ENCODE measurements at regions not wholly inside any gene's neighbourhood (a gene's known extent, or its start where the extent isn't known, plus 50 kb on each side); places are given as distances from the start of the nearest gene placed in this dataset.

GRCh38 chr1:173101589-173101988, 50.8 kb upstream of the TNFSF18 start:
- FAIRE-seq (no peak), DNase-seq (ENCODE audit: low read depth in 1 of 2, low spot score in 2 of 2) (no peak)
- no peak overlapping the region for H4K5ac ChIP-seq (ENCODE audit: insufficient read length, low read depth, low read length)
- no peak overlapping the region for H3K27ac ChIP-seq (ENCODE audit: low read depth, low read length)
- 85% methylated on average over 1 of the region's 1 CpG; no CpG with 5 or more reads in 1 of the 2 experiments for WGBS, 2 experiments (ENCODE audit: extremely low coverage in 1 of 2, insufficient coverage in 1 of 2, insufficient read length in 1 of 2, insufficient replicate concordance in 2 of 2, low coverage in 1 of 2, low lambda C conversion rate in 2 of 2, missing lambda C conversion rate in 1 of 2)
- H3K14ac ChIP-seq (ENCODE audit: insufficient read length), result no peak overlapping the region
- no peak overlapping the region for H4K8ac ChIP-seq (ENCODE audit: extremely low read depth, insufficient read depth, low read length)
- H2BK20ac ChIP-seq (ENCODE audit: low read length), result no peak overlapping the region
- no peak overlapping the region for H2BK5ac ChIP-seq (ENCODE audit: low read depth, low read length)
- ChIA-PET POLR2A (ENCODE audit: partially characterized antibody) (interaction anchor here (0.6 kb wide), 1 partner anchor 1658 kb away, joined by 3 read pairs; no protein-coding TSS in a partner anchor), CTCF (ENCODE audit: partially characterized antibody) (interaction anchor here (0.8 kb wide), 1 partner anchor 155 kb away, joined by 3 read pairs; no protein-coding TSS in a partner anchor)
- no peak overlapping the region for H3K4ac ChIP-seq (replicated peaks; ENCODE audit: insufficient read length, low read depth, low read length)
- H3K23ac ChIP-seq (ENCODE audit: insufficient read length), result no peak overlapping the region
- no peak overlapping the region for H2AK5ac ChIP-seq (ENCODE audit: low read depth, low read length)
- H3K79me2 ChIP-seq (ENCODE audit: control insufficient read depth in 1 of 2, insufficient read depth in 2 of 2, low read length in 2 of 2), result no peaks in the 10 kb centered on the region
- no peak overlapping the region for H3K4me2 ChIP-seq (ENCODE audit: insufficient read depth in 1 of 2, low read depth in 2 of 2, low read length in 2 of 2)
- no peak overlapping the region for H3K9ac ChIP-seq (replicated peaks in 1 of 4; ENCODE audit: extremely low read depth in 1 of 4, low read depth in 3 of 4, low read length in 3 of 4)
- no peaks in the 10 kb centered on the region; a peak in 1 of 8 replicates for H3K36me3 ChIP-seq (ENCODE audit: control insufficient read depth in 2 of 4, insufficient read depth in 4 of 4, low read length in 3 of 4)
- no peak overlapping the region for H3K4me3 ChIP-seq (ENCODE audit: extremely low read depth in 1 of 4, insufficient read depth in 2 of 4, low read depth in 3 of 4, low read length in 4 of 4)
- no peak overlapping the region for H2BK12ac ChIP-seq (ENCODE audit: low read depth, low read length)
- no peak overlapping the region for H4K91ac ChIP-seq (replicated peaks; ENCODE audit: insufficient read length, low read length)
- no peak for TF ChIP-seq MAFK (IDR thresholded peaks at IDR 0.05; ENCODE audit: low read depth, low read length)
- TF ChIP-seq POLR2AphosphoS5 (IDR thresholded peaks at IDR 0.05; ENCODE audit: low read depth, low read length), result no peak
- TF ChIP-seq CBX8 (IDR thresholded peaks at IDR 0.05; ENCODE audit: borderline replicate concordance, low read depth, low read length), result no peak
- TF ChIP-seq EZH2 (IDR thresholded peaks at IDR 0.05; ENCODE audit: low read depth, low read length, severe bottlenecking), result no peak
- TF ChIP-seq SAP30 (IDR thresholded peaks at IDR 0.05; ENCODE audit: insufficient read depth, insufficient replicate concordance, low read length), result no peak
- no peak for TF ChIP-seq RNF2 (IDR thresholded peaks at IDR 0.05; ENCODE audit: borderline replicate concordance, low read depth, low read length, missing control alignments, poor library complexity, severe bottlenecking)
- TF ChIP-seq KDM5A (IDR thresholded peaks at IDR 0.05; ENCODE audit: low read length), result no peak
- TF ChIP-seq GABPA (IDR thresholded peaks at IDR 0.05; ENCODE audit: borderline replicate concordance, insufficient read depth, low read length), result no peak
- no peak for TF ChIP-seq SP2 (IDR thresholded peaks at IDR 0.05; ENCODE audit: low read length)
- peaks cover 13 to 15% of the 10 kb centered on the region in 2 experiments; a peak in 3 of 4 replicates for H3K9me3 ChIP-seq (ENCODE audit: insufficient read depth in 2 of 2, low read depth in 1 of 2, low read length in 1 of 2)
- H3K27me3 ChIP-seq (replicated peaks in 1 of 4; ENCODE audit: control insufficient read depth in 3 of 4, extremely low read depth in 1 of 4, insufficient read depth in 3 of 4, low read length in 3 of 4), result no peaks in the 10 kb centered on the region
- H2AFZ ChIP-seq (ENCODE audit: low read length), result no peak overlapping the region
- H3K23me2 ChIP-seq (ENCODE audit: low read depth, low read length), result no peaks in the 10 kb centered on the region
- H2BK15ac ChIP-seq (ENCODE audit: low read length), result no peak overlapping the region
- H3K18ac ChIP-seq (ENCODE audit: extremely low read depth, low read length), result no peak overlapping the region
- H3K56ac ChIP-seq (replicated peaks; ENCODE audit: insufficient read length, low read depth, low read length), result no peak overlapping the region
- H4K20me1 ChIP-seq (replicated peaks in 1 of 2; ENCODE audit: control insufficient read depth in 1 of 2, insufficient read depth in 2 of 2, low read length in 2 of 2), result no peaks in the 10 kb centered on the region
- no peak overlapping the region for H2BK120ac ChIP-seq (replicated peaks; ENCODE audit: low read depth, low read length)
- no peaks in the 10 kb centered on the region for H3K4me1 ChIP-seq (replicated peaks in 1 of 4; ENCODE audit: control insufficient read depth in 3 of 4, insufficient read depth in 4 of 4, low read length in 3 of 4)
- no peaks in the 10 kb centered on the region for H3K79me1 ChIP-seq (ENCODE audit: low read depth, low read length)

Measured in H1 (cell line).